GM18861 (cell line): ENCODE measurements at regions not wholly inside any gene's neighbourhood (a gene's known extent, or its start where the extent isn't known, plus 50 kb on each side); places are given as distances from the start of the nearest gene placed in this dataset.
"Not testable (repeated sequence)": the region's sequence is repeated elsewhere in the genome, so short reads cannot be mapped to it uniquely, and the experiment has no call there.

Experiments used
- ATAC-seq: cut with Tn5 transposase; IDR thresholded peaks from one replicate; pipeline ENCODE4 v1.9.1; 2021; ENCODE audit not compliant: unreplicated experiment

GRCh38 chr10:53543410-53543809, 770.8 kb upstream of the MBL2 start:
- ATAC-seq = no peak

- ATAC-seq = no peak
Observed at GRCh38 chr10:53537508-53537907, 764.9 kb upstream of the MBL2 start.

GRCh38 chr10:53536322-53536721, 763.7 kb upstream of the MBL2 start:
- ATAC-seq = no peak

GRCh38 chr10:53534428-53534827, 761.8 kb upstream of the MBL2 start:
- ATAC-seq = no peak

GRCh38 chr10:53528974-53529373, 756.4 kb upstream of the MBL2 start:
- no peak for ATAC-seq

- ATAC-seq = no peak
Observed at GRCh38 chr10:53521046-53521445, 748.5 kb upstream of the MBL2 start.

- no peak for ATAC-seq
Observed at GRCh38 chr10:53508197-53508596, 735.6 kb upstream of the MBL2 start.

GRCh38 chr10:53504492-53504891, 731.9 kb upstream of the MBL2 start:
- ATAC-seq = not testable (repeated sequence)

GRCh38 chr10:53491774-53492173, 719.2 kb upstream of the MBL2 start:
- no peak for ATAC-seq

- ATAC-seq = no peak
Observed at GRCh38 chr10:53490553-53490952, 718.0 kb upstream of the MBL2 start.

GRCh38 chr10:53489335-53490182, 717.0 kb upstream of the MBL2 start:
- ATAC-seq = no peak

- ATAC-seq = no peak
Observed at GRCh38 chr10:53487019-53487983, 714.7 kb upstream of the MBL2 start.

- not testable (repeated sequence) for ATAC-seq
Observed at GRCh38 chr10:53485422-53485821, 712.8 kb upstream of the MBL2 start.

GRCh38 chr10:53479365-53479764, 706.8 kb upstream of the MBL2 start:
- ATAC-seq = no peak

- no peak for ATAC-seq
Observed at GRCh38 chr10:53477313-53477675, 704.7 kb upstream of the MBL2 start.

- ATAC-seq = no peak
Observed at GRCh38 chr10:53476650-53477312, 704.2 kb upstream of the MBL2 start.

- ATAC-seq = no peak
Observed at GRCh38 chr10:53469383-53469782, 696.8 kb upstream of the MBL2 start.

- ATAC-seq = no peak
Observed at GRCh38 chr10:53463539-53463938, 691.0 kb upstream of the MBL2 start.

GRCh38 chr10:53458007-53458406, 685.4 kb upstream of the MBL2 start:
- no peak for ATAC-seq

- ATAC-seq = no peak
Observed at GRCh38 chr10:53453196-53453595, 680.6 kb upstream of the MBL2 start.

GRCh38 chr10:53447576-53447975, 675.0 kb upstream of the MBL2 start:
- no peak for ATAC-seq
